Esophagus muscularis mucosa (tissue), 4 donors: ENCODE measurements at regions not wholly inside any gene's neighbourhood (a gene's known extent, or its start where the extent isn't known, plus 50 kb on each side); places are given as distances from the start of the nearest gene placed in this dataset.

Experiments used
- EP300 ChIP-seq: sonication (generic); formaldehyde crosslinking; IDR thresholded peaks from one replicate; pipeline ENCODE4 v1.6.1; 2017; ENCODE audit warnings: antibody characterized with exemption
- POLR2A ChIP-seq: fragments of 450-650 bp; IDR thresholded peaks from one replicate; pipeline ENCODE4 v1.6.1; 2017; ENCODE audit warnings: antibody characterized with exemption, moderate library complexity, mild to moderate bottlenecking, low read depth
- POLR2AphosphoS5 ChIP-seq, 2 donors: sonication (generic); formaldehyde crosslinking; IDR thresholded peaks; one replicate each; pipeline ENCODE4 v1.6.1; 2017; ENCODE audit warnings: antibody characterized with exemption in 2 of 2
- TF ChIP-seq, protein P1 (sequence below), 3 experiments: fragments of 200-600 bp in 2 of 3; fragments of 450-650 bp in 1 of 3; sonication (generic) in 2 of 3; IDR thresholded peaks; one replicate each; pipeline ENCODE4 v1.5.1; 2017 to 2019; ENCODE audit warnings: antibody characterized with exemption in 3 of 3, mild to moderate bottlenecking in 2 of 3, moderate library complexity in 1 of 3

- TF ChIP-seq, protein P1, sequence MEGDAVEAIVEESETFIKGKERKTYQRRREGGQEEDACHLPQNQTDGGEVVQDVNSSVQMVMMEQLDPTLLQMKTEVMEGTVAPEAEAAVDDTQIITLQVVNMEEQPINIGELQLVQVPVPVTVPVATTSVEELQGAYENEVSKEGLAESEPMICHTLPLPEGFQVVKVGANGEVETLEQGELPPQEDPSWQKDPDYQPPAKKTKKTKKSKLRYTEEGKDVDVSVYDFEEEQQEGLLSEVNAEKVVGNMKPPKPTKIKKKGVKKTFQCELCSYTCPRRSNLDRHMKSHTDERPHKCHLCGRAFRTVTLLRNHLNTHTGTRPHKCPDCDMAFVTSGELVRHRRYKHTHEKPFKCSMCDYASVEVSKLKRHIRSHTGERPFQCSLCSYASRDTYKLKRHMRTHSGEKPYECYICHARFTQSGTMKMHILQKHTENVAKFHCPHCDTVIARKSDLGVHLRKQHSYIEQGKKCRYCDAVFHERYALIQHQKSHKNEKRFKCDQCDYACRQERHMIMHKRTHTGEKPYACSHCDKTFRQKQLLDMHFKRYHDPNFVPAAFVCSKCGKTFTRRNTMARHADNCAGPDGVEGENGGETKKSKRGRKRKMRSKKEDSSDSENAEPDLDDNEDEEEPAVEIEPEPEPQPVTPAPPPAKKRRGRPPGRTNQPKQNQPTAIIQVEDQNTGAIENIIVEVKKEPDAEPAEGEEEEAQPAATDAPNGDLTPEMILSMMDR (IDR thresholded peaks at IDR 0.05): no peak
- TF ChIP-seq POLR2A (no peak), POLR2AphosphoS5 (IDR thresholded peaks at IDR 0.05) (no peak), EP300 (no peak)
Measured at GRCh38 chrX:45868425-45868824, 667.7 kb upstream of the DIPK2B start.
